ENCODE measurements at regions not wholly inside any gene's neighbourhood (a gene's known extent, or its start where the extent isn't known, plus 50 kb on each side); places are given as distances from the start of the nearest gene placed in this dataset.

GRCh38 chr17:77753691-77754245 is 204.7 kb upstream of the TNRC6C start:
- no peak for DNase-seq (ENCODE audit: low read depth, low spot score)
- in situ Hi-C loops (cut with HindIII; ENCODE audit: low pct_unique_long_range_greater_than_20kb, low sequenced_read_pairs): loop anchor here (25.0 kb wide), 1 partner anchor 259 kb away; no protein-coding TSS in a partner anchor

DNA sequence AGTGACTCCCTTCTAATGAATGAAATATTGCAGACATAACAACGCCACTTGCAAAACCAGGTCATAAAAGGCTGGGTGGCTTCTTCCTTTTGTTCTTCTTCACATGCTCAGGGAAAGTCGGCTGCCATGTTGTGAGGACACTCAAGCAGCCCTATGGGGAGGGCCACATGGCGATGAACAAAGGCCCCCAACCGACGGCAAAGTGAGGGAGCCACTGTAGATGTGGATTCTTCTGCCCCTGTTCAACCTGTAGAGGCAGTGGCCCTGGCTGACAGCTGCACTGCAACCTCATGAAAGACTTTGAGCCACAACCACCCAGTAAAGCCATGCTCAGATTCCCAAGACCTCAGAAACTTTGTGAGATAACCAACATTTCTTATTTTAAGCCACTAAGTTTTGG is 203.5 kb upstream of the TNRC6C start:
- in situ Hi-C loops (cut with HindIII; ENCODE audit: low pct_unique_long_range_greater_than_20kb, low sequenced_read_pairs): loop anchor here (25.0 kb wide), 1 partner anchor 257 kb away; no protein-coding TSS in a partner anchor
- no peak for DNase-seq (ENCODE audit: low read depth, low spot score)

- in situ Hi-C loops (cut with HindIII; ENCODE audit: low pct_unique_long_range_greater_than_20kb, low sequenced_read_pairs): loop anchor here (25.0 kb wide), 1 partner anchor 257 kb away; no protein-coding TSS in a partner anchor
- no peak for DNase-seq (ENCODE audit: low read depth, low spot score)
Observed at GRCh38 chr17:77755410-77755963, 203.0 kb upstream of the TNRC6C start.

- in situ Hi-C loops (cut with HindIII; ENCODE audit: low pct_unique_long_range_greater_than_20kb, low sequenced_read_pairs): loop anchor here (25.0 kb wide), 1 partner anchor 256 kb away; no protein-coding TSS in a partner anchor
- DNase-seq (ENCODE audit: low read depth, low spot score): no peak
Observed at GRCh38 chr17:77756028-77756427, 202.5 kb upstream of the TNRC6C start.

GRCh38 chr17:77756846-77757560 is 201.5 kb upstream of the TNRC6C start:
- DNase-seq (ENCODE audit: low read depth, low spot score): no peak
- in situ Hi-C loops (cut with HindIII; ENCODE audit: low pct_unique_long_range_greater_than_20kb, low sequenced_read_pairs): loop anchor here (25.0 kb wide), 1 partner anchor 255 kb away; no protein-coding TSS in a partner anchor

GRCh38 chr17:77757561-77757898 is 201.0 kb upstream of the TNRC6C start:
- DNase-seq (ENCODE audit: low read depth, low spot score): no peak
- in situ Hi-C loops (cut with HindIII; ENCODE audit: low pct_unique_long_range_greater_than_20kb, low sequenced_read_pairs): loop anchor here (25.0 kb wide), 1 partner anchor 255 kb away; no protein-coding TSS in a partner anchor

- in situ Hi-C loops (cut with HindIII; ENCODE audit: low pct_unique_long_range_greater_than_20kb, low sequenced_read_pairs): loop anchor here (25.0 kb wide), 1 partner anchor 249 kb away; no protein-coding TSS in a partner anchor
- no peak for DNase-seq (ENCODE audit: low read depth, low spot score)
Observed at GRCh38 chr17:77763023-77763422, 195.5 kb upstream of the TNRC6C start.

DNA sequence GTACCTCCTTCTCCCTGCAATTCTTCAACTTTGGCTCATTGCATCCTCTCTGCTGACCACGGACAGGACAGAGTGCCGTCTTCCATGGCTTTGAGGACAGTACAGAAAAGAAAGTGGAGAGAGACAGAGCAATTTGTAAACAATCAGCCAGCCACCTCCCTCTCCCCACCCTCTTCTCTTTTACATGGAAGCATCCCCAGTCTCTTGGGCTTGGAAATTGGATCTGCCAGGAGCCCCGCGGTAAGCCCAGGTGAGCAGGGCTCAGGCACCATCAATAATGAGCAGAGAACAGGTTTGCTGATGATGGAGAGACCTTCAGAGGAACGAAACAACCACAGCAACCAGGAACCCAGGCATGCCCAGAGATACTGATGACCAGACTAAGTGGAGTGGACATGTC is 194.9 kb upstream of the TNRC6C start:
- no peak for DNase-seq (ENCODE audit: low read depth, low spot score)
- in situ Hi-C loops (cut with HindIII; ENCODE audit: low pct_unique_long_range_greater_than_20kb, low sequenced_read_pairs): loop anchor here (25.0 kb wide), 1 partner anchor 249 kb away; no protein-coding TSS in a partner anchor

DNA sequence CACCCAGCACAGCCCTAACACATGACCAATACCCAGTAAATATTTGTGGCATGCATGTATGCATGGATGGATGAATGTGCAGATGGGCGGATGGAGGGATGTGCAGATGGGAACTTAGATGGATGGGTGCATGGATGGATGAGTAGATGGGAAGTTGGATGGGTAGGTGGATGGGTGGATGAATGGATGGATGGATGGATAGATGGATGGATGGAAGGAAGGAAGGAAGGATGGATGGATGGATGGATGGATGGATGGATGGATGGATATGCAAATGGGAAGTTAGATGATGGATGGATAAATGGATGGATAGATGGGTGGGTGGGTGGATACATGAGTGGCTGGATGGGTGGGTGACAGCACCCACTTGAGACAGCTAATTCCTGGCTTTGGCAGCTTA is 193.2 kb upstream of the TNRC6C start:
- in situ Hi-C loops (cut with HindIII; ENCODE audit: low pct_unique_long_range_greater_than_20kb, low sequenced_read_pairs): loop anchor here (25.0 kb wide), 1 partner anchor 247 kb away; no protein-coding TSS in a partner anchor
- no peak for DNase-seq (ENCODE audit: low read depth, low spot score)

DNA sequence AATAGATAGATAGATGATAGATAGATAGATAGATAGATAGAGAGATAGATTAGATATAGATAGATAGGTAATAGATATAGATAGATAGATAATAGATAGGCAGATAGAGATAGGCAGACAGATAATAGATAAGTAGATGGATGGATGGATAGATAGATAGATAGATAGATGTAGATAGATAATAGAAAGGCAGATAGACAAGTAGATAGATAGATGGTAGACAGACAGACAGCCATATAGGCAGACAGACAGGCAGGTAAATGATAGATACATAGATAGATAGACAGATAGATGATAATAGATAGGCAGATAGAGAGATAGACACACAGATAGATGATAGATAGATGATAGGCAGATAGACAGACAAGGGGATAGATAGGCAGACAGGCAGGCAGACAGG is 191.4 kb upstream of the TNRC6C start:
- DNase-seq (ENCODE audit: low read depth, low spot score): no peak
- in situ Hi-C loops (cut with HindIII; ENCODE audit: low pct_unique_long_range_greater_than_20kb, low sequenced_read_pairs): loop anchor here (25.0 kb wide), 1 partner anchor 245 kb away; no protein-coding TSS in a partner anchor

DNA sequence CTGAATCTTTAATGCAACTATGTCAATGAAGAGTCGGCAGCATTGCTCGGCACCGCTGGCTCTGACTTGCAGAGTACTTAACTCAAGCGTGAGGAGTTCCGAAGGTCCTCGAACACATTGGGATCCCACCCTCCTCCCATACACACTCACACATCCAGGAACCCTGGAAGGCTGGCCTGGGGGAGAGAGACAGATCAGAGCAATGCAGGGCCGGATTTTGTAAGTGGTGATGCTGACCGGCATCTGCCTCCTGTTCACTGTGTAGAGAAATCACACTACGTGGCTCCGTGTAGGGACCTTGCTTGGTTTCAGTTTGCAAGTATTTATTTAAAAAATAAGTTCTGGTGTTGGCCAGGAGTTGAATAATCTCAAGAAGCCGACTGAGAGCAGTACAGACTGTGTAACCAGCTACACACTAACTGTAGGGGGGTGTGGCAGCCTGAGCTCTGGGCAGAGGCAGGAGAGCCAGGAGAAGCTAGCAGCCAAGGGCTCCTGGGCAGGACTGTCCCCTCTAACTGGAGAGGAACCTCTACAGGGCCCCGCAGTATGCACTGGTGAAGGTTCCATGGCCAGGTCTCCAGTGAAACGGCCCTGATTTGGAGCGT is 190.2 kb upstream of the TNRC6C start:
- in situ Hi-C loops (cut with HindIII; ENCODE audit: low pct_unique_long_range_greater_than_20kb, low sequenced_read_pairs): loop anchor here (25.0 kb wide), 1 partner anchor 244 kb away; no protein-coding TSS in a partner anchor

GRCh38 chr17:77769215-77769614 is 189.3 kb upstream of the TNRC6C start:
- in situ Hi-C loops (cut with HindIII; ENCODE audit: low pct_unique_long_range_greater_than_20kb, low sequenced_read_pairs): loop anchor here (25.0 kb wide), 1 partner anchor 243 kb away; no protein-coding TSS in a partner anchor
- DNase-seq (ENCODE audit: low read depth, low spot score): no peak

More for the DNA sequence above, 190.2 kb upstream of the TNRC6C start:
- no peak for DNase-seq (ENCODE audit: low read depth, low spot score)

- no peak for DNase-seq (ENCODE audit: low read depth, low spot score)
Observed at GRCh38 chr17:77769762-77770161, 188.7 kb upstream of the TNRC6C start.

GRCh38 chr17:77770331-77771105 is 188.0 kb upstream of the TNRC6C start:
- DNase-seq (ENCODE audit: low read depth, low spot score): no peak
- in situ Hi-C loops (cut with HindIII; ENCODE audit: low pct_unique_long_range_greater_than_20kb, low sequenced_read_pairs): loop anchor here (25.0 kb wide), 1 partner anchor 242 kb away; no protein-coding TSS in a partner anchor

More at GRCh38 chr17:77769762-77770161, 188.7 kb upstream of the TNRC6C start:
- in situ Hi-C loops (cut with HindIII; ENCODE audit: low pct_unique_long_range_greater_than_20kb, low sequenced_read_pairs): loop anchor here (25.0 kb wide), 1 partner anchor 243 kb away; no protein-coding TSS in a partner anchor

- in situ Hi-C loops (cut with HindIII; ENCODE audit: low pct_unique_long_range_greater_than_20kb, low sequenced_read_pairs): loop anchor here (25.0 kb wide), 1 partner anchor 241 kb away; no protein-coding TSS in a partner anchor
- no peak for DNase-seq (ENCODE audit: low read depth, low spot score)
Observed at GRCh38 chr17:77771145-77771544, 187.4 kb upstream of the TNRC6C start.

GRCh38 chr17:77771587-77771986 is 186.9 kb upstream of the TNRC6C start:
- in situ Hi-C loops (cut with HindIII; ENCODE audit: low pct_unique_long_range_greater_than_20kb, low sequenced_read_pairs): loop anchor here (25.0 kb wide), 1 partner anchor 241 kb away; no protein-coding TSS in a partner anchor

GRCh38 chr17:77771998-77772397 is 186.5 kb upstream of the TNRC6C start:
- in situ Hi-C loops (cut with HindIII; ENCODE audit: low pct_unique_long_range_greater_than_20kb, low sequenced_read_pairs): loop anchor here (25.0 kb wide), 1 partner anchor 240 kb away; no protein-coding TSS in a partner anchor
- no peak for DNase-seq (ENCODE audit: low read depth, low spot score)

More at GRCh38 chr17:77771587-77771986, 186.9 kb upstream of the TNRC6C start:
- no peak for DNase-seq (ENCODE audit: low read depth, low spot score)
